GM18867 (cell line): ENCODE measurements at regions not wholly inside any gene's neighbourhood (a gene's known extent, or its start where the extent isn't known, plus 50 kb on each side); places are given as distances from the start of the nearest gene placed in this dataset.

Experiments
- ATAC-seq: cut with Tn5 transposase; IDR thresholded peaks from one replicate; pipeline ENCODE4 v1.9.1; 2021; ENCODE audit warnings: mild to moderate bottlenecking, moderate library complexity; ENCODE audit not compliant: unreplicated experiment

DNA sequence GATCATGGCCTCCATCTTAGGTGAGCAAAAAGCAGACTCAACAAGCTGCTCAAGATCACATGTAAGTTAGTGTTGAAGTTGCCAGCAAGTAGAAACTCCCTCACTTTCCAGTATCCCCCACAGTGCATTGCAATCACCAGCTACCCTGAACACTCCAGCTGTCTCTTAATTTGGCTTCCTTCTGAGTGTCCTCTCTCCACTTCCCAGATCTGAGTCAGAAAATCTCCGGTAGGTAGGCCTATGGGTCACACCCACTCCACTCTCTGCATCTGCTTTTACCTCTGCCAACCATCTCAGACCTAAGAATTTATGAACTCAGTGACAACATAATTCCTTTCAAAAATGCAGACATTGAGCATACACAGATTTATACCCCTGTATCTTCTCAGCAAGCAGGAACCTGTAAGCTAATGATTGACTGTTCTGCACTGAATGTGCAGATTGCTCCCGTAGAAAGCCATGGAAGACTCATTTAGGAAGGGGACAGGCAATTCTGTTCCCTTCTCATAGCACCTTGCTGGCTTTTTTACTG is 656.9 kb downstream of the EPHA4 start:
- no peak for ATAC-seq

DNA sequence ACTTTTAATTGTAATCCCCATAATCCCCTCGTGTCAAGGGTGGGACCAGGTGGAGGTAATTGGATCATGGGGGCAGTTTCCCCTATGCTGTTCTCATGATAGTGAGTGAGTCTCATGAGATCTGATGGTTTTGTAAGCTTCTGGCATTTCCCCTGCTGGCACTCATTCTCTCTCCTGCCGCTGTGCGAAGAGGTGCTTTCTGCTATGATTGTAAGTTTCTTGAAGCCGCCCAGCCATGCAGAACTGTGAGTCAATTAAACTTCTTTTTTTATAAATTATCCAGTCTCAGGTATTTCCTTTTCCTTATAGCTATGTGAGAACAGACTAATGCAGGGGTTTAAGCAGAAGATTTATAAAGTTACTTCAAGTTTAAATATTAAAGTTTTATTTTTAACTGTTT is 655.2 kb downstream of the EPHA4 start:
- ATAC-seq: no peak

DNA sequence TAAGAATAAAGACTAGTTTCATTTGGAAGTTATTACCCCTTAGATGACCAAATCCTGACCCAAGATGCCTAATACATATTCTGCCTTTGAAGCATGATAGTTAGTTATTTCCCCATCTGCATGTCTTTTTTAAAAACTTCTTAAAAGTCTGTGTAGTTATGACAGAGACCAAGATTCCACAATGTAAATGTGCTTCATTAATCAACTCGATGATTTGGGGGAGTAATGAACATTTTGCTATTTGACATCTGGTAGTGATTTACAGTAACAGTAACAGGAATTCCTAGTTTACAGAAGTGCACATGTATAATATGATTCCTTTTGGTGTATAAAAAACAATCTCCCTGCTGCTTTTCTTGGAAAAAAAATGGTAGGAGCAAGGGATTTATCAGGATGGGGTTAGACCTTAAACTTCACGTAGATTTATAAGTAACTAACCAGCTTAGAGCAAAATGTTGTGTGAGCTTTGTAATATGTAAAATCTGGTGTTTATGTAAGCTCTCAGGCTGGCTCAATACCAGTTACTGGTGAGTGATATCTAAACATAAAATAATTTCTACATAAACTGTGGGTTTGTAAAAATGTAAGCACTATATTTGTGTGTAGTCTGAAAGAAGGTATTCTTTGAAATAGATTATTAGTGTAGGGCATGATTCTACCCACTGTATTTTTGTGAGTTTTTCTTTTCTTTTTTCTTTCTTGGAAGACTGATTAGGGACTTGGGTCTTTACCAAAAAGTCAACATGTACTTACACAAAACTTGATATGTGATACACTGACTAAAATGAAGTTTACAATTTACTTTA is 641.6 kb downstream of the EPHA4 start:
- ATAC-seq: no peak

- ATAC-seq: no peak
These were observed 640.6 kb downstream of the EPHA4 start for GRCh38 chr2:220931491-220931890.

GRCh38 chr2:220932041-220932440 is 640.1 kb downstream of the EPHA4 start:
- no peak for ATAC-seq

DNA sequence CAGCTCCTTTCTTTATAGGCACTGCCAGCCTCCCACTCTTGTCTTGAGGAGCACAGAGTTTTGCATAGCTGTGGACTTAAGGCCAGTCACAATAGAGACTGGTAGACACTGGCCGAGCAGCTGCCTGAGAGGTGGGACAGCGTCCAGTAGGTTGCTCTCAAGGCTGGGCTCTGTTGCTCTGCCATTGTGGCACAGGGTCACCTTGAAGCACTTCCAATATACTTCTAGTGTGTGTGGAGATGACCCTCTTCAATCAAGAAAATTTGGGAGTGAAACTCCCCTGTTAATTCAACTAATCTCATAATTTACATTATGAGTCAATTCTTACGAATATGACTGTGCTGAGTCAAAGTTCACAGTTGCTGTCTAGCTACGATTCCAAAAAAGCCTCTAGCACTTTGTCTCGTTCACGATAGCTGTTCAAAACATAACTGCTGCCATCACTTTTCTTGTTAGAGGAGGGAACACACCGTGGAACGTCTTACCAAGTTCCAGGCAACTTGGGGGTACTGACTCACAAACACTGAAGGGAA is 636.2 kb downstream of the EPHA4 start:
- ATAC-seq: peak; percentile 69

GRCh38 chr2:220936641-220937197 is 635.4 kb downstream of the EPHA4 start:
- no peak for ATAC-seq

GRCh38 chr2:220937245-220937644 is 634.9 kb downstream of the EPHA4 start:
- ATAC-seq: no peak

DNA sequence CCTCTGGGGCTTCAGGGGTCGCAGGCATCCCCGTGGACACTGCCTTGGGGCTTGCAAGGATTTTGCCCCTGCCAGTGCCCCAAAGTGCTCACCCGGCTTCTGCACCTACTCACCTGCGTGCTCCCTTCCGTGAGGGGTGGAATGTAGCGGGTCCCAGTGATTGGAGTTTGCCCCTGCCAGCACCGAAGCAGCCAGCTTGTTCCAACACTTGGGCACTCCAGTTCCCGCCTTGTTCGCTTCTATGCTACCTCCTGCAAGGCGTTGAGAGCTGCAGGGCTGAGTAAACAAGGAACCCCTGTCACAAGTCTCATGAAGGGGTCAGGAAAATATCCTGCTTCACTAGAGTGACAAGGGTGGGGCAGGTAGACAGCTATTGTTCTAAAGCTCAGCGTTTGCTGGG is 631.5 kb downstream of the EPHA4 start:
- ATAC-seq: no peak

GRCh38 chr2:220941683-220942082 is 630.4 kb downstream of the EPHA4 start:
- no peak for ATAC-seq

DNA sequence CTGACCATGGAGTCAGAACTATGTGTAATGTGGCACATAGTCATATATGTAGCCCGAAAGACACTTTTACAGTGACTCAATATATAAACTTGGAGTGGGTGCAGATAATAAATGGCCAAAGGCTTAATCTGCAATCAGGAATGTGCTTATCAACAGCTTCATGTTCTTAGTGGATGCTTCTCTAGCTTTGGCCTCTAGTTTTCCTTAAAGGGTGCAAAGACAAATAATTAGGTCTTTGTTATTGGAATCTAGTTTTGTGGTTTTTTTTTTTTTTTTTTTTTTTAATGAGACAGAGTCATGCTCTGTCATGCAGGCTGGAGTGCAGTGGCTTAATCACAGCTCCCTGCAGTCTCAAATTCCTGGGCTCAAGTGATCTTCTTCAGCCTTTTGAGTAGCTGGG is 625.6 kb downstream of the EPHA4 start:
- ATAC-seq: no peak

DNA sequence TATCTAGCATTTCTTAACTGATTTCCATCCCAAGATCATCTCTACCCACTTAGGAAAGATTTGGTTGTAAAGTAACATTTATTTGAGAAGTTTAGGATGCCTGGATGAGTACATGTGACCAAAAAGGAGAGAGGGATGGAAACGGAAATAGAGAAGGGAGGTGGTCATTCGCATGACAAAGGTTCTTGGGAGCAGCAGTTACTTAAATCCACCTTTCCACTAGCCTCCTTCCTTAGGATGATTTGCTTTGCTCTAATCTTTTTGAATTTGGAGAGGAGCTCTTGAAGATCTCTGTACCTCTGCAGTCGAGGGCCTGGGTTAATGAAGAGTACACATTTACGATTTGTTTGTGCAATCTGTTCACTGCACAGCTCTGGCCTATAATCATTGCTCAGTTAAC is 623.5 kb downstream of the EPHA4 start:
- no peak for ATAC-seq

DNA sequence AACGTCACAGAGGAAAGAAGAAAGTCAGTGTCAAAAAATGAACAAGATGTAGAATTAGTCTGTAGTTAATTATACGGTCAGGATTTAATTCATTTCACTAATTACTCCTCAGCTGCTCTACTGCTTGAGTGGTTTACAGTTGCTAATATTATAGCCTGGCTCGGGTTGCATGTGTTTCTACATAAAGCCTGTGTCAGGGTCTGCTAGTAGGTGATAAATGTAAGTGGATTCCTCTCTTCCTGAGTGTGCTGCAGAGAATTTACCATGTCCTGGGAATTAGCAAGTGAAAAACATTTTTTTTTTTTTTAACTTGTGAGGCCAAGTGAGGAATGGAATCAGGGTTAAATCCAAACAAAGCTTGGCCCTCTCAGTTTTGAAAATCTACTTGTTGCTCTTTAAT is 622.6 kb downstream of the EPHA4 start:
- no peak for ATAC-seq

DNA sequence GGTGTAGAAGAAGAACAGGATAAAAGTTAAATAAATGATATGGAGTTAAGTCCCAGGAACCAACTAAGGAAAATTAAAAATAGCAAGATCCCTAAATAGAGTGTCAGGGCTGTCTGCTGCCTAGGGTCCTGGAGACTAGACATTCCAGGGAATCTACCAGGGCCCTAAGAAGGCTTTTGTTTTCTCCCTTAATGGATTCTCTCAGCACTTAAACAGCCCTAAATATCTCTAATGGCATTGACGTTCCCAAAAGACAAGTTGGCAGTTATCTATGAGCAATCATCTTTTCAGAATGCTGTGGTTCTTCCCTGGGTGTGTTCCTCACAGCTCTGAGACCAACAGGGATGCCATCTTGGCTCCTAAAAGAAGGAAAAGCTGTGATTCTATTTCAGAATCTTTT is 616.3 kb downstream of the EPHA4 start:
- no peak for ATAC-seq

DNA sequence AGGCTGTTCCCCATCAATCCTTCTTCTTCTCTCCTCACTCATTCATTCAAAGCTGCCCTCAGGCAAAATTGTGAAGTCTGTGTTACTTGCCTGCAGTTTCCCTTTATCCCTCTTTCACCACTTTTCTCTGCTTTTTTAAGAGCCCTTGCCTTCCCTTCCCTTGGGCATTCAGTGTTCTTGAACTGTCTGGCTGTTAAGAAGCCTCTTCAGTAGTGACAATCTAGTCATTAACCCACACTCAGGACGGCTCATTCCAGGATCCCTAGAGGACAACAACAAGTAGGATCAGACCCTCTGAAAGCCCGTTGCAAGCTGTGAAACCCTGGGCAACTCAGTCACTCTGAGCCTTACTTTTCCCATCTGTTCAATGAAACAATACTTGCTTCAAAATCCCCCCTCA is 615.7 kb downstream of the EPHA4 start:
- no peak for ATAC-seq

DNA sequence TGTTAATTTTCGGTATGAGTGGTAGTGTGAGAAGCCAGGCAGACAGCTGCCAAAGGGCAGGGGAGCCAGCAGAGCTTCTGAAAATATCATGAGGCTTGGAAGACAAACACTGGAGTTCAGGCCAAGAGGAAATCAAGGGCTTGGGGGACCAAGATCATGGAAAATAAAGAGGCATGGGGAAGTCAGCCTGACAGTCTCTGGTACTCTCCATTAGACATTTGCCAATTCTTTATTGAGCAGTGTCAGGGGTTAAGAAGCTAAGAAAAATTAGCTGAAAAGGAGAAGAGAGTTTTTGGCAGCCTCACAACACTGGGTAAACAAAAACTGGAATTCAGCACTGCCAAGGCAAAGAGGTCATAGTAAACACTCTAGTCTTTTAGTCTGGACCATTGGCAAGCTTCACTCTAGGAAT is 612.7 kb downstream of the EPHA4 start:
- no peak for ATAC-seq

DNA sequence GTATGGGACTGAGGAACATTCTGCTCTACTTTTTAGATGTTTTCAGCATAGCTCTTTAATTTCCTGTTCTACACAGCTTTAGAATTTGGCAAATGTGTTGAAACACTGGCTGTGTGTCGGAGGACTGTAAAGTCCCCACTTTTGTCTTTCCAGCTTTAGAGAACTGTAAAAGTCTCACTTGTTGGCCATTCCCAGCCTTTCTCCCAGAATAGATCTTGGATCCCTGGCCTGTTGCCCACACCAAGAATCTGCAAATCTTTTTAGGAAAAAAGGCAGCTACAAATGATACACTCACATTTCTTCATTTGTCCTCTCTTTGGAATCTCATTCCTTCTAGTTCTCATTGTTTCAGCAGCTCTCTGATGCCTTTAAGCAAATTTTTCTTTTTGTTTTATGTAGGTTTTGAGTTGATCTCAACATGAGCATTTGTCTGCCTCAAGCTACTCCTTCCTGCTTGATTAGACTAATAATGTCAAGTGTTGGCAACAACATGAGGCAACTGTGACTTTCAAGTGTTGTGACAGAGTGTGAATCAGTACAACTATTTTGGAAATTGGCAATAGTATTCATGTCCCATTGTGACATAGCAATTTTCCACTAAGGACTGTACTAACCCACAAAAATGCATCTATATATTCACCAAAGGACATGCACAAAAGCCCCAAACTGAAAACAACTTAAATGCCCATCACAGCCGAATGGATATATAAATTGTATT is 610.8 kb downstream of the EPHA4 start:
- no peak for ATAC-seq

- no peak for ATAC-seq
These were observed 609.5 kb downstream of the EPHA4 start for GRCh38 chr2:220962556-220962955.

- ATAC-seq: no peak
These were observed 609.0 kb downstream of the EPHA4 start for GRCh38 chr2:220963076-220963475.

DNA sequence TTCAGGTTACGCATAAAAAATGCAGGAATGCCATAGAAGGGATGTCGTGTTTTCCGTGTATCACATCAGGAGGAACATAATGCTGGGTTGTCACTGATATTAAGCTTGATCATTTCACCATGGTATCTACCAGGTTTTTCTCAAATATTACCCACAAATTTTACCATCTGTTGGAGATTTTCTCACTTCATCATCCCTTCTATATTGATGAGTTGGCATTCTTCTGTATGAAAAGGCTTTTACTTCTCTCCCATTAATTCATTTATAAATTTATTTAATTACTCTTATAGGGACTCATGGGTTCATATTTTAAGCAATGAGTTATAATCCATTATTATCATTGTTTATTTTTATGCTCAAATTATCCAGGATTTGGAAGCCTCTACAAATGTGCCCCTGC is 608.2 kb downstream of the EPHA4 start:
- ATAC-seq: no peak

DNA sequence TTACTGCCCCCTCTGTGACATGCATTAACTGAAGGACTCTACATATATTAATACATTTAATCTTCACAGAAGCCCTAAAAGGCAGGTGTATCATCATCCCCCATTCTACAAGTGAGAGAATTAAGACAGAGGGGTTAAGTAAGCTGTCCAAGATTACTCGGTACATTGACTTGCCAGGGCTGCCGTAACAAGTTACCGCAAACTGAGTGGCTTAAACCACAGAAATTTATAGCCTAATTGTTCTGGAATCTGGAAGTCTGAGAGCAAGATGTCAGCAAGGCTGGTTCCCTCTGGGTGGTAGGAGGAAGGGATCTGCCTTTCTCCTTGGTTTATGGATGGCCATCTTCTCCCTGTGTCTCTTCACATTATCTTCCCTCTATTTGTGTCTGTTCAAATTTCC is 605.5 kb downstream of the EPHA4 start:
- ATAC-seq: no peak

DNA sequence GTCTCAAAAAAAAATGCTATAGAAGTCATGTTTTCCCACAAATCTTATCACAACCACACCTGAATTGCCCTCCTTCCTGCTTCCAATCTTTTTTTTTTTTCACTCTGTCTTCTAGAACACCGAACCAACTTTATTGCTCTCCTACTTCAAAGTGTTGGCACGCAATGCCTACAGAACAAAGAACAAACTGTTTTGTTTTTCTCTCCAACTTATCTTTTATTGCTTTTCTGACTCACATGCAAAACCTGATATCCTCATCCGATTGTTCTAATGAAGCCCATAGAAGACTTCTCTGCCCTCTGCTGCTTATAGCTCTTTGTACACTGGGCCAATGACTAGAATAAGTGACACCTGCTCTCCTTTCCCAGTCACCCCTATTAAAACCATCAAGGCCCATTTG is 602.8 kb downstream of the EPHA4 start:
- ATAC-seq: no peak
